ENCODE measurements at regions not wholly inside any gene's neighbourhood (a gene's known extent, or its start where the extent isn't known, plus 50 kb on each side); places are given as distances from the start of the nearest gene placed in this dataset.
A peak's percentile ranks its signal among the peaks of the same experiment; 100 is the strongest.

DNA sequence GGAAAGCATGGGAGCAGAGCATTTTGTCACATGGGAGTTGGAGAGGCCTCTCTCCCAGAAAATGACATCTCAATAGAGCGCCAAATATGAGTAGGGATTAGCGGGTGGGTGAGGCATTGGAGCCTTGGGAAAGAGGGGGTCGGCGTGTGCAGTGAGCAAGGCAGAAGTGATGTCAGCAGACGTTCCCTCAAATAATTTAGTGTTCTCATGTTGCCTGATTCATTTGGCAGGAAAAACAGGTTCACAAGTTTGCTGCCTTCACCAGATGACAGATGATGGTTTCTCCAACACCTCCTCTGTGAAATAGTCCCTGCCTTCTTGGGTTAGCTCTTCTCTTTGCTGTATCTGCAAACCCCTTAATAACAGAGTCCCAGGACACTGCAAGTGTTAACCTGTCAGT lies 118.5 kb upstream of the ARHGAP20 start:
- no peak for DNase-seq (ENCODE audit: low spot score)

DNA sequence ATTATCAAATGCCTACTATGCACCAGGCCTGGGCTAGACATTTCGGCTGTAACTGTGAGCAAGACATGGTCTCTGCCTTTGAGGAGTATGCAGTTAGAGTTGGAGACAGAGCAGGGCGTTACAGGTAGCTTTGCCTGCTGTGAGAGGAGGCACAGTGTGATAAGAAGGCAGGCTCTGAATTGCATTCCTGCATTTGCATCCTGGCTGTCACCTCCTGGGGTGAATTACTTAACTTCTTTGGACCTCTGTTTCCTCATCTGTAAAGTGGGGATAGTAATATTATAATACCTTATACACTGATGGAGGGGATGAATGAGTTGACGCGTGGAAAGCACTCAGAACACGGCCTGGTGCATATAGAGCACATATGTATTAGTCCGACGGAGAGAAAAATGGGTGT lies 118.1 kb upstream of the ARHGAP20 start:
- DNase-seq (ENCODE audit: low spot score) = peak; percentile 50

DNA sequence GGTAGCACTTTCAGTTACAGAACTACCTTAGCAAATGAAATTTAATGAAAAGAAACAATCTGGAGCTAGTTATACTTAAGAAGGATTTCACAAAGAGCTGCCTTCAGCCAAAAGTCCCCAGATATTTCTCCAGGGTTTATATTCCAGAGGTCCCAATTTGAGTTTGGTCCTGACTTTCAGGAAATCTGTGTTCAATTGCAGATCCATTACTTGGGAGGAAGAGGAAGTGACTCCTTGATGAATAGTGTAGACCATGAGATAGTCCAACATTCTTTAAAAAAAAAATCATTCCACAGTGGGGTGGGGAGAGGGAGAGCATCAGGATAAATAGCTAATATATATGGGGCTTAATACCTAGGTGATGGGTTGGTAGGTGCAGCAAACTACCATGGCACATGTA lies 117.6 kb upstream of the ARHGAP20 start:
- DNase-seq (ENCODE audit: low spot score) = no peak

DNA sequence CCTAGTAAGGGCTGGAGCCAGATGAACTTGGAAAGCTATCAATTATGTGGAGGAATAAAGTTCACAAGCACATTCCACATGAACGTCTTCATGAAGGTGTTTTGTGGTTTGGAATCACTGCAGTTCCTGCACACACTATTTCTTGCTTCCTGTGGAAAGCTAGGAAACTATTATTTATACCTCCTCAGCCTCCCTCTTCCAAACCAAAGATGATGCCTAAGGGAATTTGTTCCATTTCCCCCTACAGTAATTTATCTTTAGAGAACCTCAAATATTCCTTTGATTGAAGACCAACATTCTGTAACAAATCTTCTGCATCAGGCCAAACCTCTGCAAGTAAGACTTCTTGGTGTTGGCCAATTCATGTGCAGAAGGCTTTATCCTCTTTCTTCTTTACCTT lies 115.8 kb upstream of the ARHGAP20 start:
- no peak for DNase-seq (ENCODE audit: low spot score)

DNA sequence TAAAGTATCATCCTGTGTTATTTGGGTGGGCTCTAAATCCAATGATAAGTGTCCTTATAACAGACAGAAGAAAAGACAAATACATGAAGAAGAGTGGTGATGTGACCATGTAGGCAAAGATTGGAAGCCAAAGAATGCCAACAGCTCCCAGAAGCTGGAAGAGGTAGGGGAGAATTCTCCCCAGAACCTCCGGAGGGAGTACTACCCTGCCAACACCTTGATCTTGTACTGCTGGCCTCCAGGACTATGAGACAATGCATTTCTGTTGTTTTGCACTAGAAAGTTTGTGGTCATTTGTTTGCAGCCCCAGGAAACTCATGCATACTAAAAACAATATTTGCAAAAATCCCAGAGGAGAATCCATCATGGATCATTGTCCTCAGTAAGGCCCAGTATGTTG lies 115.0 kb upstream of the ARHGAP20 start:
- no peak for DNase-seq (ENCODE audit: low spot score)

DNA sequence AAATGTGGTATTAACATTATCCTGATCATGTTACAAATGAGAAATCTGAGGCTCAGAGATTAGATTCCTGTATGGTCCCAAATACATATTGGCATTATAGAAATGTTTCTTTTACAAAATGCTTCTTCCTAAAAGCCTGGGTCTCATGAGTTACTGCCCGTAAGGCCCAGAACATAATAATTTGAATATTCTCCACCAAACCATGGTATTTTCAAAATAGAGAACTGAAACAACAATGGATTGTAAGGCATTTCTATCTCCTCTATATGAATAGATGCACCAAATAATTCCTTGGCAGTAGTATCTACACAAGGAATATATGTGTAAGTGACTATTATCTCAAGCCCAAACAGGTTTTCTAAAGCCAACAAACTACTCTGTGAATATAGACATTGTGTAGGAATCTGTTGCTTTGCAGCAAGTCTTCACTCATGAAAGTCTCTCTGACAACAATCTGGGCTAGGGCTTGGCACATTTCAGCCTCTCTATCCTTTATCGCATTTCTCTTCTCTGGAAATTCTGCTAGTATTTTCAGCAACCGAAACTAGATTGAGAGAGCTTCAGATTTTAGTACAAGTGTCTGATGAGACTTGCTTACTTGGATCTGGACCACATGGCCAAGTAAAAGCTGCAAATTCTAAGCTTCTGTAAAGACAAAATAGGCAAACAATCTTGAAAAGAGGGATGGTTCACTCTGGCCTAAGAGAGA lies 112.8 kb upstream of the ARHGAP20 start:
- no peak for DNase-seq (ENCODE audit: low spot score)

DNA sequence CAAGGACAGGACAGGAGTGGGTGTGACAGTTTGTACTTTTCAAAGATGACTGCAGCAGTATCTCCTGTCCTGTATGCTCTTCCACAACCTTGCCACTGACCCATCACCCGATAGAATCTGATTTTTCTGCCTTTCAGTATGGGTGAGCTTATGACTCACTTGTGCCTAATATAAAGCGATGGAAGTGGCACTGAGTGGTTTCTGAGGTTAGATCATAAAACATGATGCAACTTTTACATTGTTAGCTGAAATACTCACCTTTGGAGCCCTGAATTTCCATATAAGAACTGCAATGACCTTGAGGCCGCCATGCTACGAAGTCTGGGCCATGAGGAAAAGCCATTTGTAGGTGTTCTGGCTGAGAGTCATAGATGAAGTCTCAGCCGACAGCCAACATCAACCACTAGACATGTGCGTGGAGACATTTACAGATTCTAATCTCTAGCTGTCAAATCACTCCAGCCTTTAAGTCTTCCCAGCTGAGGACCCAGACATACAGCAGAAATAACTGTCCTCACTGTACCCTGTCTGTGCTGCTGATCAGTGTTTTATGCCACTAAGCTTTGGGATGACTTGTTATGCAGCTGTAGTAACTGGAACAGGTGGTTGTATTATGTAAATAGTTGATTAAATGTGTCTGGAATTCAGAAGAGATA lies 105.9 kb upstream of the ARHGAP20 start:
- no peak for DNase-seq (ENCODE audit: low spot score)

DNA sequence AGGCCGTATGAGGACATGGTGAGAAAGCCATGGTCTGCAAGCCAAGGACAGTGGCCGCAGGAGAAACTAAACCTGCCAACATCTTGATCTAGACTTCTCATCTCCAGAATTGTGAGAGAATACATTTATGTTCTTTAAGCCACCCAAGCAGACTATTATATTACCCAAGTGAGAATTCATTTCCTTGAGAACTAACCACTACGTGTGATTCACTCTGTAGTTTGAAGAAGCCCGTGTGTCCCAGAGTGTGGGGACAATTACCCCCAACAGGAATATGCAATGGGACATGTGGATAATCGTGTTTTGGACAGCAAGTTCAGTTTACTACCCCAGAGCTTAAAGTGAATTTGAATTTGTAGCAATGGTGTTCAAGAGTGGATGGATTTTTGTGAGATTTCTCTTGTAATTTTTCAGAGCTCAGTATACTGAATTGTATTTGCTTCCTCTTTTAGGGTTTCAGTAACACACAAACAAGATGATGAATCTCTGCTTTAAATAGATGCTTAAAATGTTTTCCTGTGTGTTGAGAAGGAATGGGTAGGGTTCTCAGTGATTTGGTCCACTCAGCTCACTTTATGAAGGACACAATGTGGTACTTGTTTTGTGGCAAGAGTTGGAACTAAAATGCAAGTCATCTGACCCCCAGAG lies 100.0 kb upstream of the ARHGAP20 start:
- DNase-seq (ENCODE audit: low spot score) = no peak

DNA sequence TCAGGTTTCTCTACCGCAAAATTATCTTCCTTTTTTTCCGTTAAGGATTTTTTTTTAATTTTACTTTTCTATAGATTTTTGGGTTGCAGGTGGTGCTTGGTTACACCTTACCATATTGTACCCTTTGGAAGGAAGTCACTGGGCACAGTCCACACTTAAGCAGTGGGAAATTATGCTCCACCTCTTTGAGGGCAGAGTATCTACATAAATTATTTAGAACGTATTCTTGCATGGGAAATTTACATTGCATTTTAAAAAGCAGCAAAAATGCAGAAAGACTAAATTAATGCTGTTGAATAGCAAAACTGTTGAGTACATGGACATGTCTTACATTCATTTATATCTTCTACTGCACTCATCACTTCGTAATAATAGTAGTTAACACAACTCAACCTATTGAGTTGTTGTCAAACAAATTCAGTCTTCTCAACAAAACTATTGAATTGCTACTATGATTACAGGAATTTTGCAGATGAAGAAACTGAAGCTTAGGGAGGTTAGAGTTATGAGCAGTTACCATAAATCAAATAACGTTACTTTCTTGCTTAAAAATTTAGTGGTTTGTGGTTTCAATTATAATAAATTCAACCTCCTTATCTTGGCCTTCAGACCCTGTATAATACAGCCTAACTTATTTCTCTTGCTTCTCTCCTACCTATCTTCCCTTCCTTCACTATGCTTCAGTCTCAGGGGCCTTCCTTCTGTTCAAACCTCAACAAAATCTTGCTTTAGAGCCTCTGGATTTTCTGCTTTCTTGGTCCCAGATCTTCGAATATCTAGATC lies 97.4 kb upstream of the ARHGAP20 start:
- no peak for DNase-seq (ENCODE audit: low spot score)

DNA sequence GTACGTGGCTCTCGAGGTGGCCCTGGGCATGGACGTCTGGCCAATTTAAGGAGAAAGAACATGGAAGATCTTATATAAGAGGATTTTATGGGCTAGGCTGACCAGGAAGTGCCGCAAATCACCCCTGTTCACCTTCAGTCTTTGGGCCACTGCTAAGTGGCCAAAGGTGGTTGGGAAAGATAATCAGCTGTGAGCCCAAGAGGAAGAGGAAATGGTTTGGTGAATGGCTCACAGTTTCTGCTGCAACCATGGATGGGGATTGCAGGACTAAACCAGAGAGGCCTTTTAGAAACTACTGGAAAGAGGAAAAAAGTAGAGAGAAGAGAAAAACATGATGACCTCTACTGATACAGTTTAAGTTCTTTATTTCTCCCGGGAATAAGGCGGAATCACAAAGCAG lies 96.0 kb upstream of the ARHGAP20 start:
- no peak for DNase-seq (ENCODE audit: low spot score)

DNA sequence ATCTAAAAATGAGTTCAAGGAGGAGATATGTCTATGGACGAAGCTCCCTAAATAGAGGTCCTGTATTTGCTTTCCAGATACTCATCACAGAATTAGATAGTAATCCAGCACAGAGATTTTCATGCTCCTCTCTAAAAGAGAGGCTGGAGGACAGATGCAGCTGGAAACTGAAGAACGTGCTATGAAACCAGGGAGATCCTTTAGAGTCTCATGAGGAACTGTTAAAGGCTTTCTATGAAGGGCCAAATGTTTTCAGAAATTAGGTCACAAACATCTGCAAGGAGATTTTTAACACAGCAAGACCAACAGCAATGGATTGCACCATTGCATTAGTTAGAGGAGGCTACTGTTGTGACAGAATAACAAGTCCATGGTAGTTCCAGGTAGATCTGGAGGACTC lies 95.6 kb upstream of the ARHGAP20 start:
- DNase-seq (ENCODE audit: low spot score) = no peak

DNA sequence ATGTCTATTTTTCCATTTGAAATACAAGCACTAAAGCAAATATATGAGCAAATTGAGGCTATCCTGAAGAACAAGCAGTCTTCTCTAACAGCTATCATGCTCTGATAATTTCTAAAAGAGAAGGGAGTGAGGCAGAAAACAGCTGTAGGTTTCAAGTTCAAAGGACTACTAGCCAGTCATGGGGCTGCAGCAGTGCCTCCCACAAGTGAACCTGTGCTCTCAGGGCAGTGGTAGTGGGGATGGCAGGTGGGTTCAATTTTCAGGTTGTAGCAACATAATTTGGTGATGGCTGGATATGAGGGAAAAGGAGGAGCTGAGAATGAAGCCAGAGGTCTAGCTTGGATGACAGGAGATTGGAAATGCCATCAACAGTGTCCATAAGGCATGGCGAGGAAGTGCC lies 93.5 kb upstream of the ARHGAP20 start:
- DNase-seq (ENCODE audit: low spot score) = no peak

DNA sequence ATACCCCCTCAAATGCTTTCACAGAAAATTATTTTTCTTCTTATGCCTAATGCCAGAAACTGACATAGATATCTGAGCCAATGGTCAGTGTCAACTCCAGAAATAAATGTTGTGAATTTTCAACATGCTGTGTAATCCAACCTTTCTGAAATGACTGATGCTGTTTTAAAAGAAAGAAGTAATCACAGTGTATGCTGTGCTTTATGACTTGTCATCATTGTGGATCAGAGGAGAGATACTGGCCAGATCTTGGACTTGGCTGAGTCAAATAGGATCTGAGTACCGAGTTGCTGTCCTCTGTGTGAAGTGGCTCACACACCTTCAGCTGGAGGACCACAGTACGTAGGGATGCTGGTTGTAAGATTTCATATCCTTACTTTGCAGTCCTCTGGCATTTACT lies 89.9 kb upstream of the ARHGAP20 start:
- DNase-seq (ENCODE audit: low spot score) = no peak

DNA sequence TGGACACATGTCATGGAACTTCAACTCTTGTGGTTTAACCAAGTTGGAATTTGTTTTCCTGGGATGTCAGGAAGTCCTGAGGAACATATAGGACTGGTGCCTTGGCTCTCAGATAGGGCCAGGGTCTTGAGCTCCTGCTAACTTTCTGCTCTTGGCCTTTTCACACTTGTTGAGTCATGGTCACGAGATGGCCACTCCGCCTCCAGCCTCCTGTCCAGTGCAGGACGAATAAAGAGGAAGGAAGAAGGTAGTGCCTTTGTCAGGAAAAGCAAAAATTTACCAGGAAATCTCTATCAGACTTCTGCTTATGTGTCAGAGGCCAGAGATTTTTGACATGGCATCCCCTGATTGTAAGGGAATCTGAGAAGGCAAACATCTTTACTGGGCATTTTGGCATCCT lies 89.1 kb upstream of the ARHGAP20 start:
- no peak for DNase-seq (ENCODE audit: low spot score)

DNA sequence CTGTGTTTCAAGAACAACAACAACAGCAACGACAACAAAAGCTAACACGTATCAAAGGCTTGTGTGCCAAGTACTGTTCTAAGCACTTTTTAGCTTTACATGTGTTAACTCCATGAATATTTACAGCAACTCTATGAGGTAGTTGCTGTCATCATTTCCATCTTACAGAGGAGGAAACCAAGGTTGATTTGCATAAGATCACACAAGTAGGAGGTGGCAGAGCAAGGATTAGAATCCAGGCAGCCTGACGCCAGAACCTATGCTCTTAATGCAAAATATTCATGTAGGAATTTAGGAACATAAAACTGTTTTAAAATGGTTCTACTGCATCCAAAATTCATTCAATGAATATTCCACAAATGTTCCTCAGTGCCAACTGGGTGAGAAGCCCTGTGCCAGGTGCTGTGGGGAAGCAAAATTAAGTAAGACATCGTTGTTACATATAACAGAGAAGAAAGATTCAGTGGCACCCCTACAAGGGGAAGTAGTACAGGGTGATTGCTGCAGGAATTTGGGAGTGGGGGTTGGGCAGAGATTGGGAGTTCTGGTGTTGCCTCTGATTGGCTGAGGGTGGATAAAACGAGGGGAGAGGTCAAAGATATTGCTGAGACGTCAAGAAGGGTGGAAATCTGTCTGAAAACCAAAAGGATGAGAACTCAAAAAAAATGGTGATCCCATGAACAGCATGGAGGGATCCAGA lies 86.1 kb upstream of the ARHGAP20 start:
- no peak for DNase-seq (ENCODE audit: low spot score)

DNA sequence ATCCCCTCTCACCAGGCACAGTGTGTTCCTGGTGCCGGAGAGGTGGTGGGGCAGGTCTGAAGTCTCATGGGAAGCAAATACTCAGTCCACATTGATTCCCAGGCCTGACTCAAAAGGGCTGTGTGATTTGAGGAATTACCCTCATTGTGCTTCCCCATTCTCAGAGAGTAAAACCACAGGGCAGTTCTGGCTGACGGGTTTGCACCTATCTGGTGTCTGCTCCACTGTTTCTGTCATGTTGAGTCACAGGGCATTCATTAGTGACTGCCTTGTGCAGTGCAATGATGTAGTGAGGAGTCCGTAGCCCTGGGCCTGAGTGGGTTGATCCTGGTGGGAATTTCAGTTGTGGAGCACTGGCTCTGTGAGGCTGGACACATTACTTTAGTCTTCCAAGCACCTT lies 85.2 kb upstream of the ARHGAP20 start:
- no peak for DNase-seq (ENCODE audit: low spot score)

DNA sequence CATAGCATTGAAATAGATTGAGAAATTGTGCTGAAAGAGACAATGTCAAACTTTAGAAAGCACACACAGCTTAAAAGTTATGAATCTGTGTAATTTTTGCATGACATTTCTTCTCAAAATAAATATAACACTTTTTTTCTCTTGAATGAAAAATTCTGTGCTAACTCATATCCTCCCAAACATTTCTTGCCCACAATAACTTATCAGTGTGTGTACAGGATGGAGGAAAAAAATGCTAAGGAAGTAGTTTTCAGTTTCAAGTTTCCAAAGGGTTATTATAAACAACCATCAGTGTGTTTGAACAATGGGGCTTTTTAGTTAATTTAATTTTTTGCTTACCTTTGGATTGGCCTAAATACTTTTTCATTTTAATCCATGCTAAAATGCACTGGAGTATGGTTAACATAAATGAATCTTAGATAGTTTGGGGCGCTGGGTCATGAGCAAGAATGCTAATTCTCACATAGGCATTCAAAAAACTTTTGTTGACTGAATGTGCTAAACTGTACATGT lies 82.9 kb upstream of the ARHGAP20 start:
- DNase-seq (ENCODE audit: low spot score) = no peak

DNA sequence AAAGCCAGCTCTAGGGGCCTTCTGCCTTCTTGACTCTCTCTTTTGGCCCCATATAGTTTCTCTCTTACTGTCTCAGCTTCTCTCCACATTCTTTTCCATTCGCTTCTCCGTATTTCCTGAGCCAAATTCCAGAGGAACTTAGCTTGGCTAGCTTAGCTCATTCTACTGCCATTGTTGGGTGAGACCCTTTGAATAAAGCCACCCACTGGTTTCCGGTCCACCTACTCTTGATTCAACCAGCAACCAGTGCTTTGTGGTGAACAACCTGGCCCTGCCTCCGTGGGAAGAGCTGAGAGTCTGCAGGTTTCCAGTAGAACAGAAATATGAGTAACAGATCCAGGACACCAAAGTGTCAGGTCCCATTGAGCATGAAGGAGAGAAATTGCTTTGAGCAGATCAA lies 81.3 kb upstream of the ARHGAP20 start:
- DNase-seq (ENCODE audit: low spot score) = no peak

DNA sequence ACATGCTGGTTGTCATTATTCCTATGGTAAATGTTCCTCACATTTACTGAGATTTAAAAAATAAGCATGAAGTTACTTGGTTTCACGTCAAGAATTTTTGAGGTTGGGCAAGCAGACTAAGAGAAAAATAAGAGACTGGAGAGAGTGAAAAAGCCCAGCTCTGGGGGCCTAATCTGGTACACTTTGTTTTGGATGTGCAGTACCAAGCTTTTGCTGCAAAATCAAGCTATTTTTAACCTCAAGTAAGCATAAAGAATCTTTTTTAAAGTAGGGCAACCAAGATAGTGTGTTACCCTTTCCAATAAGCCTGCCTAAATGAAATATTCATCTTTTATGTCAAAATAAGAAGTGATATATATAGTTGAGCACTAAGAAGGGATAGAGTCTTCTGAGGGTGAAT lies 79.4 kb upstream of the ARHGAP20 start:
- DNase-seq (ENCODE audit: low spot score) = no peak

DNA sequence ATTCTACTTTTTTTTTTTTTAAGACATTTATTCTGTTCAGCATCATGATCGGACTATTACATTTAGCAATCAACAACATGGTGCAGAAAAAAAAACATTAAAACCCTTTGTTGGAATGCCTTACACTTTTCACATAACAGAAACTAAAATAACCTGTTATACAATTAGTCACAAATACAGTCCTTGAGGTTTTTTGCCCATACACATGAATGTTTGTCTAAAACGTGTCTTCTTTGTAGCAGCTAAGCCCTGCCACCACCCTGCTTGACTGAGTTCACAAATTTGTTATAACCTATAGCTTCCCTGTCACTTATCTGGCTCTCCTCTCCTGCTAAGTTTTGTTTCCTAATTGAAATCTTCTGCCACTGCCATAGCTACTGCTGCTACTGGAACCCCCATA lies 75.4 kb upstream of the ARHGAP20 start:
- DNase-seq (ENCODE audit: low spot score) = no peak

DNA sequence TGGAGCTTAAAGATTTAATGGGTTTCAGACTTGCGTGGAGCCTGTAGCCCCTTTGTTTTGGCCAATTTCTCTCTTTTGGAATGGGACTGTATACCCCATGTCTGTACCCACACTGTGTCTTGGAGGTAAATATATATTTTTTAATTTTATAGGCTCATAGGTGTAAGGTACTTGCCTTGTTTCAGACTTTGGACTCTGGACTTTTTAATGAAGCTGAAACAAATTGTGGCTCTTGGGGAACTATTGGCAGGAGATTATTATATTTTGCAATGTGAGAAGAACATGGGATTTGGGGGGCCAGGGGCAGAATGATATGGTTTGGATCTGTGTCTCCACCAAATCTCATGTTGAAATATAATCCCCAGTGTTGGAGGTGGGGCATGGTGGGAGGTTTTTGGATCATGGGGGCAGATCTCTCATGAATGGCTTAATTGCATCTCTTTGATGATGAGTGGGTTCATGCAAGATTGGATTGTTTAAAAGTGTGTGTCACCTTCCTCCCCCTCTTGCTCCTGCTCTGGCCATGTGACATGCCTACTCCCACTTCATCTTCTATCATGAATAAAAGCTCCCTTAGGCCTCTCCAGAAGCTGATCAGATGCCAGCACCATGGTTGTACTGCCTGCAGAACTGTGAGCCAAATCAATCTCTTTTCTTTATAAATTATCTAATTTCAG lies 74.1 kb upstream of the ARHGAP20 start:
- DNase-seq (ENCODE audit: low spot score) = no peak
